ENCODE measurements at regions not wholly inside any gene's neighbourhood (a gene's known extent, or its start where the extent isn't known, plus 50 kb on each side); places are given as distances from the start of the nearest gene placed in this dataset.
"Not testable (repeated sequence)": the region's sequence is repeated elsewhere in the genome, so short reads cannot be mapped to it uniquely, and the experiment has no call there.

- no peak for DNase-seq
Observed at GRCh38 chr1:96222701-96223100, 498.9 kb upstream of the PTBP2 start.

- not testable (repeated sequence) for DNase-seq
Observed at GRCh38 chr1:96224229-96224628, 497.4 kb upstream of the PTBP2 start.

- no peak for DNase-seq
Observed at GRCh38 chr1:96233422-96233821, 488.2 kb upstream of the PTBP2 start.

- DNase-seq, result no peak
Observed at GRCh38 chr1:96234299-96234698, 487.3 kb upstream of the PTBP2 start.

GRCh38 chr1:96236156-96236739, 485.3 kb upstream of the PTBP2 start:
- DNase-seq, result no peak

- no peak for DNase-seq
Observed at GRCh38 chr1:96238426-96238825, 483.2 kb upstream of the PTBP2 start.

- DNase-seq, result no peak
Observed at GRCh38 chr1:96240438-96240837, 481.1 kb upstream of the PTBP2 start.

- DNase-seq, result no peak
Observed at GRCh38 chr1:96253246-96254035, 468.1 kb upstream of the PTBP2 start.

GRCh38 chr1:96256130-96256790, 465.3 kb upstream of the PTBP2 start:
- no peak for DNase-seq

GRCh38 chr1:96259399-96259798, 462.2 kb upstream of the PTBP2 start:
- no peak for DNase-seq

GRCh38 chr1:96281491-96281890, 440.1 kb upstream of the PTBP2 start:
- DNase-seq, result no peak

- DNase-seq, result no peak
Observed at GRCh38 chr1:96290033-96290432, 431.6 kb upstream of the PTBP2 start.

GRCh38 chr1:96290801-96291200, 430.8 kb upstream of the PTBP2 start:
- DNase-seq, result no peak

- DNase-seq, result no peak
Observed at GRCh38 chr1:96291468-96291867, 430.1 kb upstream of the PTBP2 start.

- no peak for DNase-seq
Observed at GRCh38 chr1:96292141-96292540, 429.4 kb upstream of the PTBP2 start.

- no peak for DNase-seq
Observed at GRCh38 chr1:96296991-96297390, 424.6 kb upstream of the PTBP2 start.

GRCh38 chr1:96306809-96307560, 414.6 kb upstream of the PTBP2 start:
- DNase-seq, result no peak

GRCh38 chr1:96308314-96308713, 413.3 kb upstream of the PTBP2 start:
- no peak for DNase-seq

GRCh38 chr1:96309783-96310182, 411.8 kb upstream of the PTBP2 start:
- DNase-seq, result no peak

GRCh38 chr1:96313216-96313615, 408.4 kb upstream of the PTBP2 start:
- no peak for DNase-seq

GRCh38 chr1:96329121-96329520, 392.5 kb upstream of the PTBP2 start:
- DNase-seq, result no peak

- DNase-seq, result no peak
Observed at GRCh38 chr1:96331596-96331995, 390.0 kb upstream of the PTBP2 start.

GRCh38 chr1:96333522-96334235, 387.9 kb upstream of the PTBP2 start:
- no peak for DNase-seq
